HG03432 (cell line): ENCODE measurements at regions not wholly inside any gene's neighbourhood (a gene's known extent, or its start where the extent isn't known, plus 50 kb on each side); places are given as distances from the start of the nearest gene placed in this dataset.
A peak's percentile ranks its signal among the peaks of the same experiment; 100 is the strongest.

Experiments used
- ATAC-seq: cut with Tn5 transposase; IDR thresholded peaks from one replicate; pipeline ENCODE4 v1.9.1; 2021; ENCODE audit warnings: mild to moderate bottlenecking, moderate library complexity; ENCODE audit not compliant: unreplicated experiment

DNA sequence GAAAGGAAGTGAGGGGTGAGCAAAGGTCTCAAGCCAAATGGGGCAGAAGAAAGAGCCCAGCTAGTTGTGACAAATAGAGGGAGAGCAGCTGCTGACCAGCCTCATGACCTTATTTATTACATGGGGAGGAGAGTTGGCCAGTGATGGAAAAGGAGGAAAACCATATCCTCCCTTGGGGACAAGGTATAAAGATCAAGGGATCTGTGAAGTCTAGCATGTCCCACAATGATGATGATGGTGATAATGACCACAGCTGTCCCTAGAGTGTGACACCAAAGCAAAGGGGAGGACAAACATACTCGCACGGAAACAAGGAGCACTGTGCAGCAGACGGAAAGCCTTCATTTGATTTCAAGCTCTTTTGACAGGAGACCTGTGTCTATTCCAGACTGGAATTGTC lies 190.4 kb upstream of the MCHR2 start:
- no peak for ATAC-seq

DNA sequence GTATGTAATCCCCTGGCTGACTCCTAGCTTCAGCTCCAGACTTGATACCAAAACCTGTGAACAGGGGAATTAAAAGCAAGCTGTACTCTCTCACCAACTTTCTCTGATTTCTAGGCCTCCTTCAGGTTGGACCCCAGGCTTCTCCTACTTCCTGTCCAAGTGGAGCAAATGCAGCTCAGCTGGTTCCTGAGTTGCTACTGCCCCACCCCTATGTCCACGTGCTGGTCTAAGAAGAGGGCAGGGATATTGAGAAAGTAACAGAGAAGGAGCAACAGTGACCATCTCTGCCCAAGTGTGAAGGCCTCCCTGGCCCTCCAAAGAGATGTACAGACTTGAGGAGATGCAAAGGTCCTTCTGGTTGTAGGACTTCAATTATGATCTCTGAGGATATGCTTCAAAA lies 188.3 kb upstream of the MCHR2 start:
- ATAC-seq = no peak

GRCh38 chr6:100181309-100181708 lies 187.3 kb upstream of the MCHR2 start:
- no peak for ATAC-seq

GRCh38 chr6:100179576-100179975 lies 185.6 kb upstream of the MCHR2 start:
- ATAC-seq = no peak

GRCh38 chr6:100177956-100178355 lies 183.9 kb upstream of the MCHR2 start:
- ATAC-seq = no peak

GRCh38 chr6:100176951-100177710 lies 183.1 kb upstream of the MCHR2 start:
- ATAC-seq = no peak

DNA sequence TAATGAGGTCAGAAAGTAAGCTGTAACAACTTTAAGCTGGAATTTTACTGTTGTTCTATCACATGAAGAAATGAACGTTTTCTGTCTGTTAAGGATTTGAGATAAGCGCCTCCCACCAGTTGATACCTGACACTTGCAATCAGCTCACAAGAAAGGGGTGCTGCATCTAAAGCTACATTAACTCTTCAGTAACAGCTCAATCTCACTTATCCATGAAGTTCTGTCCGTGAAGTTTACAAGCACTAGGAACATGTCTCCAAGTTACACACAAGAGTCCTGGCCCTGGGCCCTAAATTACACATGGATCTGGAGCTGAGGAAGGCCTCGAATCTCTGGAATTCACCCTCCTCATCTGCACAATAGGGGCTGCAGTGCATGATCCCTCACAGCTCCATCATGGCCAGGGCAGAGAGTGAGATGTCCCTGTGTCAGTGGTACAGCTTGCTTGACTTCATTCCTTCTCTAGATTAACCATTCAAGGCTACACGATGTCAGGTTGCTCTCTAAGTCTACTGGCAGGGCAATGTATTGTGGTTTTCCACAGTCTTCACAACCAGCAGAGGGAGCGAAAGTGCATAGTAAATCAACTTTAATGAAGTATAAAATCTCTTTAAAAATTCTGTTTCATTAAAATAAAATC lies 182.4 kb upstream of the MCHR2 start:
- no peak for ATAC-seq

GRCh38 chr6:100175814-100176310 lies 181.8 kb upstream of the MCHR2 start:
- ATAC-seq = no peak

GRCh38 chr6:100173211-100173610 lies 179.2 kb upstream of the MCHR2 start:
- no peak for ATAC-seq

GRCh38 chr6:100172322-100172713 lies 178.3 kb upstream of the MCHR2 start:
- ATAC-seq = no peak

GRCh38 chr6:100171533-100172321 lies 177.7 kb upstream of the MCHR2 start:
- ATAC-seq = peak; percentile 92

DNA sequence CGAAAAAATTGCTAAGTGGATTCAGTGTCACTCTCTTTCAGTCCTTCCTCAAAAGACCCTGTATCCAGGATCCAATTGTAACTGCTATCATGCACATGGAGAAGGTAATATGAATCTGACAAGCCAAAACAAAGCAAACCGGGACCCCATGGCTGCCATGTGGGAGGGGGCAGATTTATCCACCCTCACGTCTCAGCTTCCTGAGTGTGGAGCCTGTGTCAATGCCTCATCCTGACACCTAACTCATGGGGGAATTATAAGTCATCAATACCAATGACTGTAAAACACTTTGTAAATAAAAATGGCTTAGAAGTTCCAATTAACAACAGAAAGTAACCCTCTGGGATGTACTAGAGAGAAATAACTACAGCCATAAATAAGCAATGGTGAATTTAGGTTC lies 174.1 kb upstream of the MCHR2 start:
- ATAC-seq = no peak

- ATAC-seq = no peak
These were observed 173.6 kb upstream of the MCHR2 start for GRCh38 chr6:100167585-100167984.

- no peak for ATAC-seq
These were observed 172.9 kb upstream of the MCHR2 start for GRCh38 chr6:100166956-100167355.

GRCh38 chr6:100165442-100165841 lies 171.4 kb upstream of the MCHR2 start:
- ATAC-seq = no peak

GRCh38 chr6:100163035-100163434 lies 169.0 kb upstream of the MCHR2 start:
- ATAC-seq = no peak

DNA sequence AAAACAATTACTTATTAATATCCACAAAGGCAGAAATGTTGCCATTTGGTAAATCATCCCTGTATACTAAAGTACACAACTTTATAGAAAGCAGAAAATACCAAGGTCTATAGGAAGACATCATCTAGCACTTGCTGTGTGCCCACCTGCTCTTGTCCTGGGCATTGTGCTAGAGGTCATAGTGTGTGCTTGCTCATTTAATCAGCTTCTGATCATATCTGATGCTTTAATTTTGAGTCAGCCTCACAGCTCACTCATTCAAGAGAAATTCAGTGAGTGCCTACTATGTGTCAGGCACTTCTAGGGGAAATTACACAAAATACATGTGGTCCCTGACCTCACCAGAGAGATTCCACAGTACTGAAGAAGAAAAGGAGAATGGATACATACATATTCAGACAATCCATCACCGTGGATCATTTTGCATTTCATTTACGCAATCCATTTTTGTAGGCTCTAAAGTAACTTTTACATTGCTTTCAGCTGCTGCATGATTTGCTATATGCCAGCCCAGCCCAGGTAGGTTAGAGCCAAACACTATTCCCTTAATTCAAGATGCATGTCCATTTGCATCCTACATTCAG lies 167.9 kb upstream of the MCHR2 start:
- no peak for ATAC-seq

GRCh38 chr6:100160930-100161329 lies 166.9 kb upstream of the MCHR2 start:
- no peak for ATAC-seq

DNA sequence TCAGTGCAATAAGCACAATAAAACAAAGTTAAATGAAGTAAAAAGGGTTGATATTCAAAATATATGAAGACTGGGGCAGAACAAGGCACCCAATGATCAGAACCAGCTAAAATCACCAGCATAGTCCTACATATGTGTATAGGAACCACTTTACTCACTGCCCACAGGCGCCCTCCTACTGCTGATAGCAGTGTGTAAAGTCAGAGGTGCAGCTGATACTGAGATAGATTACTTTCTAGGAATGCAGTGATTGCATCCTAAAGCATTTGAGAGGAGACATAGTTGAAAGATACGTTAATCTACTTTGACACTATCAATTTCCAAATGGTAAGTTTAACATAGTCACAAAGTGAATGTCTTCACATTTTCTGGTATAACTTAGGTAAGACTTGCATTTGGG lies 161.1 kb upstream of the MCHR2 start:
- ATAC-seq = no peak

DNA sequence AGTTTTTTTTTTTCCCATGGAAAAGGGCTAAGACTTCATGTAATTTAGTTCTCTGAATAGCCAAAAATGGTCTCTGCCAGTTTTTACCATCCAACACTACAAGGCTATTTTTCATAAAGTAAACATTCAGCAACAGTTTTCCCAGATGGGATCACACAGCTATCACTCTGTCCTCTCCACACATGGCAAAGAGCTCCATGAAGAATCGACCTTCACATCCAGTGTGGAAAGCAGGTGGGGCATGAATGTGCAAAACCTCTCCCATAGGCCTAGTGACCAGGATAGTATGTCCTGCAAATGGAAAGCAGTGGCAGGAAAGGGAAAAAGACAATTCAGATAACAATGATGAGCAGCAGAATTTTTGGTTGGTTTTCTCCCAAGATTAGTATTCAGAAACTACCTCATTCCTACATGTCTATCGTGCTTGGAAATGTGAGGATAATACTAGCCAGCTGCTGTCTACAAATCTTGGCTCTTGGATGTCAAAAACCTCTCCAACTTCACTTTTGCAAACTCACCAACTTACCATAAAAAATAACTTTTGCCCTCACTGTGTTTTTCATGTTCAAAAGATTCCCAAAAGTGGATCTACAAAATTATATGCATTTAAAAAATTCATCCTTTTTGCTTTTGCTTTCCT lies 159.7 kb upstream of the MCHR2 start:
- ATAC-seq = no peak

DNA sequence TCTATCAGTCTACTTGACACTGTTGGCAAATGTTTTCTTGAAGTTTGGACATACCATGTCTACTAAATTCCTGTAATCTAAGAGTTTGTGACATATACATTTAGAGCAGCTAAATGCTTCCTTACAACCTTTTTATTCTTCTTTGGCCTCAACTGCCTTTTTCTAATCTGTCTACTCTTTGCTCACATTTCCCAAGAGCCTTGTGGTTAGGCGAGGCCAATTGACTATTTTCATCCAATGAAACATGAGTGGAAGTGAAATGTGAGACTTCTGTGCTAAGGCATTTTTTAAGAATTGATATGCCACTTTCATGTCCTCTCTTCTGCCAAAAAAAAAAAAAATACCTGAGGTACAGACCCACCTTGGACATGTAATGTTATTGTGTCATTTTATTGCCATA lies 158.2 kb upstream of the MCHR2 start:
- no peak for ATAC-seq
